ENCODE measurements at regions not wholly inside any gene's neighbourhood (a gene's known extent, or its start where the extent isn't known, plus 50 kb on each side); places are given as distances from the start of the nearest gene placed in this dataset.
"Not testable (repeated sequence)": the region's sequence is repeated elsewhere in the genome, so short reads cannot be mapped to it uniquely, and the experiment has no call there.

- TF ChIP-seq CTCF (conservative IDR thresholded peaks at IDR 0.05) = no peak
- no peak for TF ChIP-seq ZFX (IDR thresholded peaks at IDR 0.05)
- no peak overlapping the region for H3K27ac ChIP-seq
Measured at GRCh38 chr18:51561821-51562220, 364.3 kb upstream of the MEX3C start.

DNA sequence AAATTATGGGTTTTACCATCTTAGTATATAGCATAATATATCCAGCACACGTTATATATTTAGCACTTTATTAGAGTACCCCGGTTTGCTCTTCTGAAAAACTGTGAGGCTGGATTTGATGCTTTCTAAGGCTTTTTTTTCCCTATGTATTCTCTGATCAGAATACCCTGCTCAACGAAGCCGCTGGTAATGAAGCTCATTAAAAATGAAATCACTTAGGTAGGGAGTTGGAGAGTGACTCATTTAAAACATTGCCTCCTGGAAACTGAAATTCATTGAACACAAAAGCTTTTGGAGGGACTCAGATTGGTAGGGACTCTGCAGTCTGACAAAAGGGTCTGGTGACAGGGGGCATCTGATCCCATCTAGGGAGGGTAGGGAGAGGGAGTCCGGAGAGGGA, 365.4 kb upstream of the MEX3C start:
- no peak for TF ChIP-seq CTCF (conservative IDR thresholded peaks at IDR 0.05)
- no peak for TF ChIP-seq ZFX (IDR thresholded peaks at IDR 0.05)
- no peak overlapping the region for H3K27ac ChIP-seq

- TF ChIP-seq ZFX (IDR thresholded peaks at IDR 0.05) = no peak
- TF ChIP-seq CTCF (conservative IDR thresholded peaks at IDR 0.05) = no peak
- no peak overlapping the region for H3K27ac ChIP-seq
Measured at GRCh38 chr18:51563396-51563795, 365.9 kb upstream of the MEX3C start.

- H3K27ac ChIP-seq = no peak overlapping the region
- TF ChIP-seq CTCF (conservative IDR thresholded peaks at IDR 0.05) (no peak), ZFX (IDR thresholded peaks at IDR 0.05) (no peak)
Measured at GRCh38 chr18:51568151-51568550, 370.7 kb upstream of the MEX3C start.

DNA sequence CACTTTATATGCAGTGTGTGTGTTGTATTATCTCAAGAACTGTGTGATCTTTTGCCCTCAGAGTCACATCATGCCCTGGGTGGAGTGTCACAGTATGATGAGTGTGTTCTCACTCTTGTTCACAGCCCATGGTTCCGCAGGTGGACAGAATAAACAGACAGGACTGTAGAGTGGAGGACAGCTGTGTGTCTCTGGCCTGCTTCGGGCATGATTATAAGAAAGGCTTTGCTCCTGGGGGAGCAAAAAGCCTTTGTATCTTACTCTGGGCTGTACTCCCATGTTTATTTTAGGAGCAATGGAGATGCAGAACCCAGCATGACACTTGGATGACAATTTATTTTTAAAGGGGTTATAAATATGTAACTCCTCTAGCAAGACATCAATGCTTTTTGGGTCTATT, 371.7 kb upstream of the MEX3C start:
- H3K27ac ChIP-seq = no peak overlapping the region
- TF ChIP-seq CTCF (conservative IDR thresholded peaks at IDR 0.05) (no peak), ZFX (IDR thresholded peaks at IDR 0.05) (no peak)

GRCh38 chr18:51569561-51569960, 372.1 kb upstream of the MEX3C start:
- H3K27ac ChIP-seq = no peak overlapping the region
- TF ChIP-seq ZFX (IDR thresholded peaks at IDR 0.05) (no peak), CTCF (conservative IDR thresholded peaks at IDR 0.05) (no peak)

GRCh38 chr18:51570071-51570470, 372.6 kb upstream of the MEX3C start:
- H3K27ac ChIP-seq = not testable (repeated sequence)

- not testable (repeated sequence) for H3K27ac ChIP-seq
Measured at GRCh38 chr18:51573886-51574285, 376.4 kb upstream of the MEX3C start.

DNA sequence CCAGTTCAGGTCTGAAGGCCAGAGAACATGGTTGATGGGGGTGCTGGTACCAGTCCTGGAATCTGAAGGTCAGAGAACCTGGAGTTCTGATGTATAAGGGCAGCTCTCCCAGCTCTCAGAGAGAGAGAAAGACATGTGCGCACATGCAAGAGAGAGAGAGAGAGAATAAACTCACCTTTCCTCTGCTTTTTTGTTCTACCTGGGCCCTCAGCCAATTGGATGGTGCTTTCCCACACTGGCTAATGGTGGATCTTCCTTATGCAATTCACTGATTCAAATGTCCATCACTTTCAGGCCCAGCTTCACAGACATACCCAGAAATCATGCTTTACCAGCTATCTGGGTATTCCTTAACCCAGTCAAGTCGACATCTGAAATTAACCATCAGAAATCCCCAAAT, 377.7 kb upstream of the MEX3C start:
- no peak overlapping the region for H3K27ac ChIP-seq
- TF ChIP-seq ZFX (IDR thresholded peaks at IDR 0.05) = no peak
- TF ChIP-seq CTCF (conservative IDR thresholded peaks at IDR 0.05) = no peak

All from C4-2B (cell line).